ENCODE measurements at regions not wholly inside any gene's neighbourhood (a gene's known extent, or its start where the extent isn't known, plus 50 kb on each side); places are given as distances from the start of the nearest gene placed in this dataset.
"Not testable (repeated sequence)": the region's sequence is repeated elsewhere in the genome, so short reads cannot be mapped to it uniquely, and the experiment has no call there.

DNA sequence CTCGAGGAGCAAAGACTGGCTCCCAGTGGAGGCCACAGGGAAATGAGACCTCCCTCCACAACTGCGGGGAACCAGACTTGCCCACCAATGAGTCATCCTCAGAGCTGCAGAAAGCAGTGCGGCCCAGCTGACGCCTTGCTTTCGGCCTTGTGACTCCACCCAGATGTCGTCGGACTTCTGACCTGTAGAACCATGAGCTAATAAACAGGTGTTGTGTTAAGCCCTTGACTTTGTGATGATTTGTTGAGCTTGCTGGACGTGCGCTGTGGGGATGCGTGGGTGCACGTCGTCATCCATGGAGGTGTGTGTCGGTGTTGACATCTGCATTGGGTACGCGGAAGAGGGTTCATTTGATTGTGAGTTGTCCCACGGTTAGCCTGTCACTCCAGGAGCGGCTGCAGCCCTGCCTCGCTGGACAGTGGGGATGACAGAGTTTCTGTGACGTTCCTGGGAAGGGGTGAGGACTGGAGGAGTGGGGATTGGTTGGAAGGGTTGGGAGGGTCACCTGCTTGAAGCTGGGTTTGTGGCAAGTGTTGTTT lies 154.1 kb downstream of the SH3BP4 start:
- no peaks in the 10 kb centered on the region for H3K9me3 Mint-ChIP-seq

DNA sequence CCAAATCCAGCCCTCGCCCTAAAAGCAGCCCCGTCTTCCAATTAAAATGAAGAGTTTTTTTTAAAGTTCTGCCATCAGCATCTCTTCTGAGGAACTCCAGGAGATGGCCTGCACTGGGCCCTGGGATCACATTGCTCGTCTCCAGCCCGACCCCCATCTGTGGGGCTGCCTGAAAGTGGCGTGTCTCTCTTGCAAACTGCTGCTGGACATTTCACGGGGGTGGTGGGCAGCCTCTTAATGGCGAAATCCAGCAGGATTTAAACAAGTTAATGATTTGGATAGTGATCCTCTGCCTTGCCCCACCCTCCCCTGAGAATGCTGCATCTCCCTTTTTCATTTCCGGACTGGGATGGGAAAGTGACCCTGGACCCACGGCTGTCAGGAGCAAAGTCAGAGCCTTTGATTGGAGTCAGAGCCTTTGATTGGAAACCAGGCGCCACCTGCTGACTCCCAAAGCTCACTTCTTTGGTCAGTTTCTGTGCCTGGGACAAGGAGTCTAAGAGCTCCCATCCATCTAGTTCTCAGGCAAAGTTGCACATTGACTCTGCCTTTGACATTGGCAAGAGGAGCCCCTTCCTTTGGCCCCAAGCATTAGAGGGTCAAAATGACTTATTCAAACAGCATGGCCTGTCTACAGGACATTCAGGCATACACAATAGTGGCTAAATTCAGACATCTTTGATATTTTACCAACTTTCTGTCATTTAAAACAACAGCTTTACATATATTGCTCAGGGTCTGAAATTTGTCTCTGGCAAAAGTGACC lies 155.2 kb downstream of the SH3BP4 start:
- H3K27ac Mint-ChIP-seq, result no peak overlapping the region
- DNase-seq (ENCODE audit: low spot score in 2 of 2), result peak in 1 of 2 donors; percentile 47
- no peaks in the 10 kb centered on the region for H3K9me3 Mint-ChIP-seq

More for the DNA sequence above, 154.1 kb downstream of the SH3BP4 start:
- ATAC-seq (no peak), DNase-seq (ENCODE audit: low spot score in 2 of 2) (peak in 1 of 2 donors; percentile 25)
- H3K4me1 Mint-ChIP-seq, result no peaks in the 10 kb centered on the region
- H3K27ac Mint-ChIP-seq, result no peak overlapping the region
- H3K36me3 Mint-ChIP-seq, result no peaks in the 10 kb centered on the region
- H3K4me3 Mint-ChIP-seq, result no peak overlapping the region

GRCh38 chr2:235107640-235107951 lies 155.8 kb downstream of the SH3BP4 start:
- Mint-ChIP-seq H3K4me1 (no peaks in the 10 kb centered on the region), H3K36me3 (no peaks in the 10 kb centered on the region), H3K4me3 (no peak overlapping the region), H3K27ac (no peak overlapping the region), H3K9me3 (no peaks in the 10 kb centered on the region)
- DNase-seq (ENCODE audit: low spot score in 2 of 2), result no peak
- no peak for ATAC-seq

More for the DNA sequence above, 155.2 kb downstream of the SH3BP4 start:
- Mint-ChIP-seq H3K4me3 (no peak overlapping the region), H3K4me1 (no peaks in the 10 kb centered on the region), H3K36me3 (no peaks in the 10 kb centered on the region)
- no peak for ATAC-seq

- H3K4me1 Mint-ChIP-seq; ATAC-seq; H3K36me3 Mint-ChIP-seq; DNase-seq (ENCODE audit: low spot score in 2 of 2); H3K27ac Mint-ChIP-seq; H3K4me3 Mint-ChIP-seq; H3K9me3 Mint-ChIP-seq: not testable (repeated sequence)
These were observed 157.7 kb downstream of the SH3BP4 start for GRCh38 chr2:235109561-235109960.

GRCh38 chr2:235112365-235112764 lies 160.5 kb downstream of the SH3BP4 start:
- H3K4me1 Mint-ChIP-seq, result no peaks in the 10 kb centered on the region
- DNase-seq (ENCODE audit: low spot score in 2 of 2), result no peak
- no peak for ATAC-seq
- no peaks in the 10 kb centered on the region for H3K36me3 Mint-ChIP-seq
- no peak overlapping the region for H3K4me3 Mint-ChIP-seq
- no peaks in the 10 kb centered on the region for H3K9me3 Mint-ChIP-seq
- no peak overlapping the region for H3K27ac Mint-ChIP-seq

DNA sequence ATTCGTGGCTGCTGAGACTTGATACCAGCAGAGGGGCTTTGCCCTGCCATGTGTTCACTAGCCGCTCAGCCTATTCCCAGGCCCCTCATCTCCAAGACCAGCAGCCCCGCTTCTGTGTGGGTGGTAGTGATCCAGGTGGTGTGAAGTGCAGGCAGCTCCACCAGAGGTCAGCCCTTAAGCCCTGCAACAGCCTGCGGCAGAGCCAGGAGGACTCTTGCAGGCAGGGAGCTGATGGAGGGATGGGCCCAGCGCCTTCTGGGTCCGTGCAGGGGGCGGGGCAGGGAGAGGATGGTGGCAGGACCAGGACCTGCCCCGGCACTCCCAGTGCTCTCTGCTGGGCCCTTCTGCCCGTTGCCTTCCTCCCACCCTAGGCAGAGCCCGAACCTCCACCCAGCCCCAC lies 162.0 kb downstream of the SH3BP4 start:
- DNase-seq (ENCODE audit: low spot score in 2 of 2), result no peak
- H3K9me3 Mint-ChIP-seq, result no peaks in the 10 kb centered on the region
- no peaks in the 10 kb centered on the region for H3K36me3 Mint-ChIP-seq
- no peak overlapping the region for H3K4me3 Mint-ChIP-seq
- H3K4me1 Mint-ChIP-seq, result no peaks in the 10 kb centered on the region
- no peak overlapping the region for H3K27ac Mint-ChIP-seq
- ATAC-seq, result peak; percentile 24

DNA sequence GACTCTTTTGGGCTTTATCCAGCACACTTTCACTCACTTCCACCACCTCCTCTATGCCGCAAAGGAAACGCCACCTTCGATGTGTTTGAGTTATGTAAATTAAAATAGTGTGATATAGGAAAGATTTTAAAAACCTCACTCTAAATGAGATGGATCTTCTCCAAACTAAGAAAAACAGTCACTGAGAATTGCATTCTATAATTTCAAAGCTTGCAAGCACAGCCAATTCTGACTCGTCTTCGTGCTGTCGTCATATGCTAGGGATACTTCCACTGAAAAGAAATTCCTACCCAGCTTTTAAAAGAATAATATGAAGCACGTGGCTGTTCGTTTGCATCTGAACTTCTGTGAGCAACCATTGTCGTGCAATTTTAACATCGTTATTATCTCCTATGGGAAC lies 162.5 kb downstream of the SH3BP4 start:
- no peak overlapping the region for H3K27ac Mint-ChIP-seq
- ATAC-seq (no peak), DNase-seq (ENCODE audit: low spot score in 2 of 2) (no peak)
- H3K4me3 Mint-ChIP-seq, result no peak overlapping the region
- no peaks in the 10 kb centered on the region for H3K36me3 Mint-ChIP-seq
- no peaks in the 10 kb centered on the region for H3K4me1 Mint-ChIP-seq
- H3K9me3 Mint-ChIP-seq, result peaks cover under 1% of the 10 kb centered on the region

DNA sequence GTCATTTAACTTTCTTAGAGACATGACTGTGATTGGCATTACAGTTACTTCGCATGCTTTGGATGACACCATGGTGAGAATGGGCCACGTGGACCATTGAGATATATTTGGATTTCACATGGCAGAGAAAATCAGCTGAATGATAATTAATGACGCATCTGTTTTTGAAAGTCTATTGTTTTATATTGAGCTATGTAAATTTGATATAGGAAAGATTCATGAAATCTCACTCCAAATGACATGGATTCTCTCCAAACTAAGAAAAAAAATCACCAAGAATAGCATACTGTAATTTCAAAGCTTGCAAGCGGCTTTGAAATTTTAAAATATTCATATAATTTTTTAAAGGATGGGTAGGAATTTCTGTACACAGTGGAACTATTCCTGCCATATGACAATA lies 163.7 kb downstream of the SH3BP4 start:
- Mint-ChIP-seq H3K27ac (no peak overlapping the region), H3K9me3 (peaks cover 6% of the 10 kb centered on the region)
- no peak for ATAC-seq

DNA sequence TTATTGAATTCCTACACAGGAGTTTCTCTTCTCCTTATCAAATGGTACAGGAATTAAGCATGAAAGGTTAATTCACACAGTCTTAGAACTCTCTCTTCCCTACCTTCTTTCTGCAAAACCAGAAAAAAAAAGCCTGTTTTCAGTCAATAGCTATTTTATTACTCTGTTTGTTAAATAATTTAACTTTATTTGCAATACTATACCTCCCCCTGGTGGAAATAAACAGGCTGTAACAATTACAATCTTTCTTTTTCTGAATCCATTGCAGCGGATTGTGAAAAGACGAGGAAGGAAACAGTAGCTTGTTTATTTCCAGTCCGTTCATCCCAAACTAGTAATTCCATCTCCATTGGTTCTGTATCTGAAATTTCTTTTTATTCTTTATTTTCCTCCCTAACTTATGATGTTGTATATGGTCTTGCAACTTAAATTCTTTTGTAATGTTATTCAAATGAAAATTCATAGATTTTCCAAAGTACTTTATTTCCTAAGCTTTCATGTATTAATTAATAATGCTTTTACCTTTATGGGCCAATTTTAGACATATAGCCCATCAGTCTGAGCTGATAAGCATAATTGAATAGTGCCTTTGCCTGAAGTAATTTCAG lies 165.2 kb downstream of the SH3BP4 start:
- Mint-ChIP-seq H3K4me3 (no peak overlapping the region), H3K27ac (no peak overlapping the region), H3K9me3 (peaks cover 6% of the 10 kb centered on the region), H3K36me3 (no peaks in the 10 kb centered on the region), H3K4me1 (no peaks in the 10 kb centered on the region)
- no peak for ATAC-seq
- no peak for DNase-seq (ENCODE audit: low spot score in 2 of 2)

More for the DNA sequence above, 163.7 kb downstream of the SH3BP4 start:
- Mint-ChIP-seq H3K4me1 (no peaks in the 10 kb centered on the region), H3K36me3 (no peaks in the 10 kb centered on the region), H3K4me3 (no peak overlapping the region)
- DNase-seq (ENCODE audit: low spot score in 2 of 2), result no peak

- ATAC-seq (no peak), DNase-seq (ENCODE audit: low spot score in 2 of 2) (peak in 1 of 2 donors; percentile 30)
- no peaks in the 10 kb centered on the region for H3K4me1 Mint-ChIP-seq
- no peaks in the 10 kb centered on the region for H3K36me3 Mint-ChIP-seq
- no peak overlapping the region for H3K27ac Mint-ChIP-seq
- H3K9me3 Mint-ChIP-seq, result no peaks in the 10 kb centered on the region
- no peak overlapping the region for H3K4me3 Mint-ChIP-seq
These were observed 175.0 kb downstream of the SH3BP4 start for GRCh38 chr2:235126768-235127167.

DNA sequence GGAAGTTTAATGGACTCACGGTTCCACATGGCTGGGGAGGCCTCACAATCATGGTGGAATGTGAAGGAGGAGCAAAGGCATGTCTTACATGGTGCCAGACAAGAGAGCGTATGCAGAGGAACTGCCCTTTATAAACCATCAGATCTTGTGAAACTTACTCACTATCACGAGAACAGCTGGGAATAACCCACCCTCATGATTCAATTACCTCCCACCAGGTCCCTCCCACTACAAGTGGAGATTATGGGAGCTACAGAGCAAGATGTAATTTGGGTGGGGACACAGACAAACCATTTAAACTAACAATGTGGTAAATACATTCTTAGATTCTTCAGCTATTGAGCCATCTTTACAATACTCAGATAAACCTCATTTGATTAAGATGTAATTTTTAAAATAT lies 176.1 kb downstream of the SH3BP4 start:
- Mint-ChIP-seq H3K36me3 (no peaks in the 10 kb centered on the region), H3K27ac (no peak overlapping the region), H3K9me3 (no peaks in the 10 kb centered on the region), H3K4me1 (no peaks in the 10 kb centered on the region), H3K4me3 (no peak overlapping the region)
- DNase-seq (ENCODE audit: low spot score in 2 of 2) (no peak), ATAC-seq (no peak)

GRCh38 chr2:235129850-235130249 lies 178.0 kb downstream of the SH3BP4 start:
- DNase-seq (ENCODE audit: low spot score in 2 of 2) (no peak), ATAC-seq (no peak)
- no peaks in the 10 kb centered on the region for H3K9me3 Mint-ChIP-seq
- no peak overlapping the region for H3K27ac Mint-ChIP-seq
- no peaks in the 10 kb centered on the region for H3K36me3 Mint-ChIP-seq
- no peak overlapping the region for H3K4me3 Mint-ChIP-seq
- H3K4me1 Mint-ChIP-seq, result no peaks in the 10 kb centered on the region

- H3K36me3 Mint-ChIP-seq, result no peaks in the 10 kb centered on the region
- no peak overlapping the region for H3K4me3 Mint-ChIP-seq
- no peaks in the 10 kb centered on the region for H3K9me3 Mint-ChIP-seq
- H3K4me1 Mint-ChIP-seq, result no peaks in the 10 kb centered on the region
- ATAC-seq, result no peak
- H3K27ac Mint-ChIP-seq, result no peak overlapping the region
- no peak for DNase-seq (ENCODE audit: low spot score in 2 of 2)
These were observed 179.8 kb downstream of the SH3BP4 start for GRCh38 chr2:235131334-235132305.

- H3K36me3 Mint-ChIP-seq, result no peaks in the 10 kb centered on the region
- H3K9me3 Mint-ChIP-seq, result no peaks in the 10 kb centered on the region
- ATAC-seq (no peak), DNase-seq (ENCODE audit: low spot score in 2 of 2) (no peak)
- no peak overlapping the region for H3K4me3 Mint-ChIP-seq
- H3K27ac Mint-ChIP-seq, result no peak overlapping the region
- no peaks in the 10 kb centered on the region for H3K4me1 Mint-ChIP-seq
These were observed 180.8 kb downstream of the SH3BP4 start for GRCh38 chr2:235132651-235133050.

DNA sequence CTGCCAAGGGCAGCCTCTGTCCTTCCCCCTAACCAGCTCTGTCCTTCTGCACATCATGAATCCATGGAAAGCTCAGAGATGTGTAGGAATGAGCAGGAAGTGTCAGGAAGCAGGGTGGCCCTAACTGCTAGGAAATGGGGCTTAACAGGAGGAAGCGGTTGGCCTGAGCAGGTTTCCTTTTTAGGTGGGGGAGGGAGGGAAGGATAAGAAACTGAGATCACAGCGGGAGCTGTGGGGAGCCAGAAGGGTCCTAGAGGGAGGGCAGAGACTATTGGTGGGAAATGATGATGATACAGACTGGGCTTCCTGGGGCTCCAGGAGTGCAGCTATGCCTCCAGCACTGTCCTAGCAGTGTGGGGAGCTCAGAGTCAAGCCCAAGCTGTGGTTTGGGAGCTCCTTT lies 182.0 kb downstream of the SH3BP4 start:
- Mint-ChIP-seq H3K27ac (no peak overlapping the region), H3K9me3 (no peaks in the 10 kb centered on the region), H3K4me1 (no peaks in the 10 kb centered on the region), H3K36me3 (no peaks in the 10 kb centered on the region), H3K4me3 (no peak overlapping the region)
- no peak for ATAC-seq
- DNase-seq (ENCODE audit: low spot score in 2 of 2), result no peak
